Kidney (tissue), 13 donors: ENCODE measurements at regions not wholly inside any gene's neighbourhood (a gene's known extent, or its start where the extent isn't known, plus 50 kb on each side); places are given as distances from the start of the nearest gene placed in this dataset.
A peak's percentile ranks its signal among the peaks of the same experiment; 100 is the strongest.

Source experiments
- DNase-seq, 5 donors: peaks; one replicate each; pipeline ENCODE4 v3.0.0-alpha.2; 2013 to 2020
- FAIRE-seq: peaks from 2 replicates; lab custom pipeline; 2012; peaks lifted over from hg19 to GRCh38; lab: Jason Lieb, UNC
- H3K27ac ChIP-seq, 2 donors: one replicate each; pipeline ENCODE4 v1.7.0; 2013; ENCODE audit warnings: low read depth in 2 of 2, low read length in 2 of 2, inconsistent platforms in 1 of 2
- H3K27me3 ChIP-seq: one replicate; pipeline ENCODE4 v1.7.1; 2013; ENCODE audit warnings: low read length, inconsistent platforms; ENCODE audit not compliant: control insufficient read depth, insufficient read depth
- H3K36me3 ChIP-seq, 3 donors: one replicate each; pipeline versions ENCODE4 v1.7.0 to v1.7.1; 2013; ENCODE audit warnings: low read length in 3 of 3, control low read depth in 1 of 3, inconsistent platforms in 1 of 3; ENCODE audit not compliant: insufficient read depth in 3 of 3, control insufficient read depth in 2 of 3
- H3K4me1 ChIP-seq, 3 donors: one replicate each; pipeline versions ENCODE4 v1.7.0 to v1.7.1; 2013; ENCODE audit warnings: low read length in 3 of 3, inconsistent platforms in 1 of 3, low read depth in 1 of 3; ENCODE audit not compliant: control insufficient read depth in 2 of 3, insufficient read depth in 2 of 3
- H3K4me3 ChIP-seq, 3 donors: one replicate each; pipeline versions ENCODE4 v1.7.0 to v1.8.1; 2013; ENCODE audit warnings: low read length in 3 of 3, control low read depth in 1 of 3, inconsistent platforms in 1 of 3
- H3K9ac ChIP-seq, 3 donors: one replicate each; pipeline versions ENCODE4 v1.7.0 to v1.7.1; 2013; ENCODE audit warnings: low read length in 3 of 3, control low read depth in 1 of 3, inconsistent platforms in 1 of 3
- H3K9me3 ChIP-seq, 3 donors: one replicate each; pipeline versions ENCODE4 v1.7.0 to v1.7.1; 2013; ENCODE audit warnings: low read length in 3 of 3, control low read depth in 1 of 3, inconsistent platforms in 1 of 3; ENCODE audit not compliant: control insufficient read depth in 2 of 3, insufficient read depth in 1 of 3
- CTCF ChIP-seq: IDR thresholded peaks from 3 replicates; pipeline ENCODE4 v1.5.1; 2012; ENCODE audit warnings: mild to moderate bottlenecking, moderate library complexity, borderline replicate concordance; ENCODE audit not compliant: insufficient read depth; ENCODE audit errors: extremely low read depth
- intact Hi-C: fragments of 100-400 bp; cut with DNase I; formaldehyde crosslinking; loops from one replicate; pipeline ENCODE4 v1.11.1; 2022
- donor health status: control.
- donor health status: control.
- donor health status: control.
- donor health status: control.
- donor health status: control.
- donor health status: DM: yes; HTN: yes; CAD: no.
- donor health status: Normal renal cell carcinoma (clear cell type).

- TF ChIP-seq CTCF: no peak
- no peaks in the 10 kb centered on the region for H3K4me1 ChIP-seq
- no peak overlapping the region for H3K27ac ChIP-seq
- no peaks in the 10 kb centered on the region for H3K27me3 ChIP-seq
- DNase-seq (peak in 1 of 5 donors; percentile 10), FAIRE-seq (no peak)
- intact Hi-C loops: no loop called here
- H3K9ac ChIP-seq: no peak overlapping the region
- no peak overlapping the region for H3K4me3 ChIP-seq
- no peaks in the 10 kb centered on the region for H3K9me3 ChIP-seq
- H3K36me3 ChIP-seq: no peaks in the 10 kb centered on the region
These were observed 436.2 kb downstream of the MATN1 start for GRCh38 chr1:30286988-30287839.

DNA sequence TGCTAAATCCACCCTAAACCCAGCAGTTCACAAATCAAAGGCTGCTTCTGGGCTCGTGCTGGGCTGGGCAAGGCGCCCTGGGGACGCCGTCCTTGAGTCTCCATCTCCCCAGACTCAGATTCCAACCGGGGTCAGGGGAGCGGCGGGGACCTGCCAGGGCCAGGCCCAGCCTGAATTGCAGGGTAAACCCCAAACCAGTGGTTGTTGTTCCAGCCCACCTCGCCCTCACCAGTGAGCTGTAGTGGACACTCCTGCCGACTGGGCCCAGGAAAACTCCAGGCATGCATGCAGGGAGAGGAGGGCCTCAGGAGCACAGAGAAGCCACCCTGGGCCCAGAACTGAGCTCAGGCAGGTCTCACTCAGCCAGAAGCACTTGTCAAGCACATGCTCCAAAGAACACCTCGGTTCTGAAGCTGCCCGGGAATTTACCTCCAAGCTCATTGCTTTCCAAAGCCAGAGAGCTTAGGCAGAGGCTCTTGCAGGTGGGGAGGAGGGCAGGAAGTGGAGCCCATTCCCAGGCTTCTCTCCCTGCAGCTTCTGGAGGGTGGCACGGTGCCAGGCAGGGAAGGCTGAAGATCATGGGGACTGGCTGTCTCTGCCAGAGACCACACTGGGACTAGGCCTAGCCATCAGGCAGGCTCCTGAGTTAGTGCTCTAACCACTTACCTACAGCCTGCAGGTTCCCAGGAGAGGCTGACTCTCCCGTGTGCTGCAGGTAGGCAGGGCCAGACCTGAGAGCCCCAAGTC, 437.0 kb downstream of the MATN1 start:
- H3K9me3 ChIP-seq: no peaks in the 10 kb centered on the region
- H3K4me1 ChIP-seq: no peaks in the 10 kb centered on the region
- intact Hi-C loops: no loop called here
- DNase-seq: peak in 1 of 5 donors; percentile 22
- H3K36me3 ChIP-seq: no peaks in the 10 kb centered on the region
- H3K9ac ChIP-seq: no peak overlapping the region
- H3K4me3 ChIP-seq: no peak overlapping the region
- H3K27me3 ChIP-seq: no peaks in the 10 kb centered on the region
- no peak for FAIRE-seq
- no peak overlapping the region for H3K27ac ChIP-seq
- TF ChIP-seq CTCF: no peak

DNA sequence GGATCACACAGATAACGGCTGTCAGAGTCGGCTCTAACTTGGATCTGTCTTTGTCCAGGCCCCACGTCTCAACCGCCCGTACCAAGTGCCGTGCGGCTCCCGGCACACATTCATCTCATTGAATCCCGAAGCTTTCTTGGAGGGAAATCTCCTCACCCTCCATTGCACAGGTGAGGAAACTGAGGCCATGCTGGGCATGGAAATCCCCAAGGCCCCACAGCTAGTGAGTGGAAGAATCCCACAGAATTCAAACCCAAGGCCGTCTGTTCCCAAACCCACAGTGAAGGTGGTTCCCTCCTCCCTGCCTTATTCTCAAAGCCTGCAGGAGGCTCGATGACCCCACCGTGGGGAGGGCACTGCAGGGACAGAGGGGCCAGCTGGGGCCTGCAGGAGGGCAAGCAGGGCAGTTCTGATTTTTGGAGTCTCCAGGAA, 437.9 kb downstream of the MATN1 start:
- FAIRE-seq (no peak), DNase-seq (no peak)
- no peaks in the 10 kb centered on the region for H3K36me3 ChIP-seq
- no peaks in the 10 kb centered on the region for H3K27me3 ChIP-seq
- intact Hi-C loops: no loop called here
- H3K9me3 ChIP-seq: no peaks in the 10 kb centered on the region
- H3K27ac ChIP-seq: no peak overlapping the region
- TF ChIP-seq CTCF: no peak
- H3K9ac ChIP-seq: no peak overlapping the region
- H3K4me3 ChIP-seq: no peak overlapping the region
- H3K4me1 ChIP-seq: no peaks in the 10 kb centered on the region
